GM18873 (cell line): ENCODE measurements at regions not wholly inside any gene's neighbourhood (a gene's known extent, or its start where the extent isn't known, plus 50 kb on each side); places are given as distances from the start of the nearest gene placed in this dataset.
"Not testable (repeated sequence)": the region's sequence is repeated elsewhere in the genome, so short reads cannot be mapped to it uniquely, and the experiment has no call there.

ENCODE experiments used
- ATAC-seq: cut with Tn5 transposase; IDR thresholded peaks from one replicate; pipeline ENCODE4 v1.9.1; 2021; ENCODE audit warnings: mild to moderate bottlenecking, moderate library complexity, moderate number of reproducible peaks; ENCODE audit not compliant: unreplicated experiment, low FRiP score

GRCh38 chr7:55705728-55706450 lies 133.6 kb upstream of the VOPP1 start:
- not testable (repeated sequence) for ATAC-seq

GRCh38 chr7:55702831-55703230 lies 130.5 kb upstream of the VOPP1 start:
- not testable (repeated sequence) for ATAC-seq

- not testable (repeated sequence) for ATAC-seq
Measured at GRCh38 chr7:55699450-55699842, 127.1 kb upstream of the VOPP1 start.

- ATAC-seq: peak; percentile 93
Measured at GRCh38 chr7:55698607-55699449, 126.5 kb upstream of the VOPP1 start.

- ATAC-seq: not testable (repeated sequence)
Measured at GRCh38 chr7:55695893-55696701, 123.8 kb upstream of the VOPP1 start.

- ATAC-seq: not testable (repeated sequence)
Measured at GRCh38 chr7:55694484-55694883, 122.2 kb upstream of the VOPP1 start.

GRCh38 chr7:55688684-55689681 lies 116.7 kb upstream of the VOPP1 start:
- ATAC-seq: not testable (repeated sequence)

- ATAC-seq: not testable (repeated sequence)
Measured at GRCh38 chr7:55688261-55688660, 116.0 kb upstream of the VOPP1 start.

GRCh38 chr7:55687252-55687651 lies 115.0 kb upstream of the VOPP1 start:
- ATAC-seq: not testable (repeated sequence)

GRCh38 chr7:55686771-55687170 lies 114.5 kb upstream of the VOPP1 start:
- ATAC-seq: not testable (repeated sequence)

GRCh38 chr7:55683501-55683900 lies 111.2 kb upstream of the VOPP1 start:
- ATAC-seq: not testable (repeated sequence)

GRCh38 chr7:55675589-55675988 lies 103.3 kb upstream of the VOPP1 start:
- ATAC-seq: not testable (repeated sequence)

GRCh38 chr7:55673525-55673924 lies 101.2 kb upstream of the VOPP1 start:
- ATAC-seq: not testable (repeated sequence)

- ATAC-seq: not testable (repeated sequence)
Measured at GRCh38 chr7:55672084-55672483, 99.8 kb upstream of the VOPP1 start.

GRCh38 chr7:55657654-55658053 lies 85.4 kb upstream of the VOPP1 start:
- no peak for ATAC-seq

GRCh38 chr7:55651057-55651456 lies 78.8 kb upstream of the VOPP1 start:
- no peak for ATAC-seq

GRCh38 chr7:55649238-55649637 lies 76.9 kb upstream of the VOPP1 start:
- ATAC-seq: no peak

- no peak for ATAC-seq
Measured at GRCh38 chr7:55644567-55644966, 72.3 kb upstream of the VOPP1 start.

GRCh38 chr7:55642266-55642665 lies 70.0 kb upstream of the VOPP1 start:
- peak; percentile 12 for ATAC-seq
